C4-2B (cell line): ENCODE measurements at regions not wholly inside any gene's neighbourhood (a gene's known extent, or its start where the extent isn't known, plus 50 kb on each side); places are given as distances from the start of the nearest gene placed in this dataset.

ENCODE experiments used
- H3K27ac ChIP-seq: fragments of 450-650 bp; 2 replicates; pipeline ENCODE4 v1.5.1; 2017
- ZFX ChIP-seq: fragments of 450-650 bp; IDR thresholded peaks from 2 replicates; pipeline ENCODE4 v1.6.1; 2017
- TF ChIP-seq, protein P1 (sequence below): fragments of 450-650 bp; conservative IDR thresholded peaks from 2 replicates; pipeline ENCODE4 v1.5.1; 2017; ENCODE audit warnings: mild to moderate bottlenecking

DNA sequence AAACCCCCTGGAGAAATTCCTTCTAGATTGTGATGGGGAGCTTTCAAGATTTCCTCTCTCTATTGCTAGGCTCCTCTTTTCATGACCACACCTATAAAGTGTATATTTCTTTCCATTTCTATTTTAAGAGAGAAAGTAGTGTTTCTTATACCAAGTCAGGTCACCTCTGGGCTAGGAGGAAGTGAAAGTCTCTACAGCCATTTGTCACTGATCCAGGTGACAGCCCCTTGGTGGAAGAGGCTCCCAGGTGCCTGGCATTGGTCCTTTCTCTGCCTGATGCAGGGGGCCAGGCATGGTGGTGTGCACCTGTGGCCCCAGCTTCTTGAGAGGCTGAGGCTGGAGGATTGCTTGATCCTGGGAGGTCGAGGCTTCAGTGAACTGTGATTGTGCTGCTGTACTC is 64.7 kb downstream of the DHCR7 start:
- no peak overlapping the region for H3K27ac ChIP-seq
- no peak for TF ChIP-seq ZFX
- TF ChIP-seq, protein P1, sequence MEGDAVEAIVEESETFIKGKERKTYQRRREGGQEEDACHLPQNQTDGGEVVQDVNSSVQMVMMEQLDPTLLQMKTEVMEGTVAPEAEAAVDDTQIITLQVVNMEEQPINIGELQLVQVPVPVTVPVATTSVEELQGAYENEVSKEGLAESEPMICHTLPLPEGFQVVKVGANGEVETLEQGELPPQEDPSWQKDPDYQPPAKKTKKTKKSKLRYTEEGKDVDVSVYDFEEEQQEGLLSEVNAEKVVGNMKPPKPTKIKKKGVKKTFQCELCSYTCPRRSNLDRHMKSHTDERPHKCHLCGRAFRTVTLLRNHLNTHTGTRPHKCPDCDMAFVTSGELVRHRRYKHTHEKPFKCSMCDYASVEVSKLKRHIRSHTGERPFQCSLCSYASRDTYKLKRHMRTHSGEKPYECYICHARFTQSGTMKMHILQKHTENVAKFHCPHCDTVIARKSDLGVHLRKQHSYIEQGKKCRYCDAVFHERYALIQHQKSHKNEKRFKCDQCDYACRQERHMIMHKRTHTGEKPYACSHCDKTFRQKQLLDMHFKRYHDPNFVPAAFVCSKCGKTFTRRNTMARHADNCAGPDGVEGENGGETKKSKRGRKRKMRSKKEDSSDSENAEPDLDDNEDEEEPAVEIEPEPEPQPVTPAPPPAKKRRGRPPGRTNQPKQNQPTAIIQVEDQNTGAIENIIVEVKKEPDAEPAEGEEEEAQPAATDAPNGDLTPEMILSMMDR: no peak

DNA sequence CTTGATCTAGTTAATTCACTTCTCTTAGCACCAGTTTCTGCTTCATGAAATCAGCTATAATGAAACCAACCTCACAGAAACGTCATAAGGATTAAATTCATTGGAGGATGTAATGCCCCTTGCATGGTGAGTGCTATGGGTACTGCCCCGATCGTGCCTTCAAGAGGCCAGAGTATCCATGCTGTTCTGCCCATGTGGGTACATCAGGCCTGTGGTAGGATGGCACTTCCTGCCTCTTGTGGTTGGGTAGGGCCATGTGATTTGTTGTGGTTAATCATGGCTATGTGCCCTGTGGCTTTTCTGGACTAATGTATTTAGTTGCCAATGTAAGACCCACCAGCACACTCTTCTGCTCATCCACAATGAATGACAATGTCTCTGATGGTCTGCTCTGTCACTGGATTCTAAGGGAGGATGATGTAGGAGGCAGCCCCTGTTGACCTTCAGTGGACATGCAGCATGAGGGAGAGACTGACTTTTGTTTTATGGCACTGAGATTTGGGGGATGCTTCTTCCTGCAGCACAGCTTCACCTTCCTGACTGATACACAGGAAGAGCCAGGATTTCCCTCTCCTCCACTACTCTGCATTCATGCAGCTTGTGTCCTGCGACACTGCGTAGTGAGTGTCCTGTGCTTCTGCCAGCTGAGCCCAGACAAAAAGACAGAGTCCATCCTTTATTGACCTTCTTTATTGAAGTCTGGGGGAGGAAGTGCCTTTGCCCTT is 66.2 kb downstream of the DHCR7 start:
- no peak for TF ChIP-seq ZFX
- TF ChIP-seq, protein P1: no peak

DNA sequence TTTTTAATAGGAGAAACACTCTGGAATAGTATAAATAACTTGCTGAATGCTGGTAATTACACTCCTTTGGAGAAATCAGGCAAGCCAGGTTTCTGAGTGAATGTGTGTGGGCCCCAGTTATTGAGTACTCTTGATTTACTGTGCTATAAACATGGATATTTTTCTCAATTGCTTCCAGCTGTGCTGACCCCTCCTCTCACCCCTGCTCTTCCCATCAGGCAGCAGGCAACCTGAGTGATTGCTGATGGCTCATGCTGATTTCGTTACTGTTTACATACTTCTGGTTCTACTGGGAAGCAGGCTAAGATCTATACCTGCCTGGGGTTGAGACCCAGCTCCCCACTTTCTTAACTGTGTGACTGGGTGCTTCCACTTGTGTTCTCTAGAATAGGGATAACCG is 68.5 kb downstream of the DHCR7 start:
- H3K27ac ChIP-seq: no peak overlapping the region
- TF ChIP-seq, protein P1: no peak
- no peak for TF ChIP-seq ZFX

More for the DNA sequence above, 66.2 kb downstream of the DHCR7 start:
- no peak overlapping the region for H3K27ac ChIP-seq

DNA sequence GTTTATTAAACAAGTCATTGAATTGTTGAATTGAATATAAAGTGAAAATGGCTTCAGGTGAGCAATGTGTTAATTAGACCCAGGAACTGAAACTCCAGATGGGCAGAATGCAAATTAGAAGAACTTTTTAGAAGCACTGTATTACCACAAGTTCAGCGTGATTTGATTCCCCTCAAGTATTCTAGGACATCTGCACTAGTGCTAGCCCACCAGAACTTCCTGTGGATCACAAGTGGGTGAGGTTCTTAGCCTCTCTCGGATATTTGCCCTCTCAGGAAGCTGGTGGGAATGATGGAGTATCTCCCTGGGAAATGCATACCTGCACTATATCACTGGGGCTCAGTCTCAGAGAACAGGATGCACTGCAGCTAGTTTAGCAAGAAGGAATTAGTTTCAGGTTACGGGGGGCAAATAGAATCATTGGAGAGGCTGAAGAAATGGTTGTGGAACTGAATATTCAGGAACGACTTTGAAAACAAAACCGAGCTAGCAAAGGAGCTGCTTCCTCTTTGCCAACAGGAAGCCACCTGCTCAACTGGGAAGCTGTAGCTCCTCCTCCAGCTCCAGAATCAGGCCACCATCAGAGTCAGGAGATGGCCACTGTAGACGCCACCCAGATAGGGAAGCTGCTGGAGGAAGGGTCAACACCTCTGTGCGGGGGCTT is 74.3 kb downstream of the DHCR7 start:
- H3K27ac ChIP-seq: no peak overlapping the region
- TF ChIP-seq, protein P1: no peak
- TF ChIP-seq ZFX: no peak

DNA sequence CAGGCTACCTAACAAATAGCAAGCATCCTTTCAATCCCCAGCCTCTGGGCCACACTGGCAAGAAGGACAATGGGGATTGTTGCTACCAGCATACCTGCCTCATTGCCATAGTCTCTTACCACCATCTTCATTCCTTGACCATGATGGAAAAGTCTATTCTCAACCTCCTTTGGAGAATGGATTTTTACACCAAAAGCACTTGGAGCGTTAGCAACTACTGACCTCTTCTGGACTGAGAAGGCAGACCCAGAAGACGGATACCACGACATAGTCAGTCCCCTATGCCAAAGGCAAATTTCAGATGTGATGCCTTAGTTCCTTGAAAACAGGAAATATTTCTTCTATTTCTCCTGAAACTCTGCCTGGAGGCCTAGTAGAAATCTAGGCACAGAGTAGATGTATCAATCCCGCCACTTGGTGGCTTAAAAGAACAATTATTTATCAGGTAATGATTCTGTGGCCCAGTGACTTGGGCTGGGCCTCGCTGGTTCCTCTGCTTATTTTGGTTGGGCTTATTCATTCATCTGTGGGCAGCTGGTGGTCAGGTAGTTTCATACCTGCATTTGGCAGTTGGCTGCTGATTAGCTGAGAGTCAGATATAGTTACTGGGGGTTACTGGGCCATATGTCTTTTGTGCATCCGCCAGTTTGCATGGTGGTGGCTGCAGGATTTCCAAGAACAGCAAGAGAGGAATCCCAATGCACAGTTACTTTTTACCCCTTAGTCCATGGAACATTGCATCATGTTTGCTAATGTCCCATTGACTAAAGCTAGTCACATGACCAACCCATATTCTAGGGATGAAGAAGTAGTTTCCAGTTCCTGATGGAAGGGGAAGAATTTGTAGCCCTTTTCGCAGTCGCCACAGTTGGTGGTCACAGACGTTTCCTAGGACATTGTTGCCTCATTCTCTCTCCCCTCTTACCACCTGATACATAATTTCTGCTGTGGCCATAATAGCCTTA is 75.2 kb downstream of the DHCR7 start:
- no peak overlapping the region for H3K27ac ChIP-seq
- TF ChIP-seq ZFX: no peak
- TF ChIP-seq, protein P1: peak; percentile 45

DNA sequence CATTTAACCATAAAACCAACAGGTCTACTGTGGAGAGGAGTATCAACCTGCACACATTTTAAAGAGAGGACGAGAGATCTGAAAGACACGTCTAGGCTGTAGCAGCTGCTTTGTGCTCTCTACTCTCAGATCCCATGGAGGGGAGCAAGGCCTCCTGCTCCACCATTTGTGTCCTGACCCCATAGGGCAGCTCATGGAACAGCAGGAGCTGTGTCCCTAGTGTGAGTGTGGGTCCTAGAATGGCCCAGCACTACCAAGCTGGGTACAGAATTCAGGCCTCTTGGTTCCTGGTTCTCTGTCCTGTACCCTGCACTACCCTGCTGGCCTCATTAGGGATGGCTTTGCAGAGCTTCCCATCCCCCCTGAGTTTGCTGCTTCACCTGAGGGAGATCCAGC is 76.5 kb downstream of the DHCR7 start:
- H3K27ac ChIP-seq: no peak overlapping the region
- TF ChIP-seq ZFX: no peak
- TF ChIP-seq, protein P1: no peak
